Testis (tissue), 2 donors: ENCODE measurements at regions not wholly inside any gene's neighbourhood (a gene's known extent, or its start where the extent isn't known, plus 50 kb on each side); places are given as distances from the start of the nearest gene placed in this dataset.

ENCODE experiments used
- POLR2A ChIP-seq: fragments of 450-650 bp; IDR thresholded peaks from one replicate; pipeline ENCODE4 v1.6.1; 2017; ENCODE audit warnings: antibody characterized with exemption, mild to moderate bottlenecking, moderate library complexity
- TF ChIP-seq, protein P1 (sequence below), 3 experiments: fragments of 450-650 bp in 2 of 3; fragments of 200-600 bp in 1 of 3; sonication (generic) in 1 of 3; IDR thresholded peaks; one replicate each; pipeline ENCODE4 v1.5.1; 2016 to 2019; ENCODE audit warnings: antibody characterized with exemption in 3 of 3, mild to moderate bottlenecking in 2 of 3, moderate library complexity in 1 of 3

DNA sequence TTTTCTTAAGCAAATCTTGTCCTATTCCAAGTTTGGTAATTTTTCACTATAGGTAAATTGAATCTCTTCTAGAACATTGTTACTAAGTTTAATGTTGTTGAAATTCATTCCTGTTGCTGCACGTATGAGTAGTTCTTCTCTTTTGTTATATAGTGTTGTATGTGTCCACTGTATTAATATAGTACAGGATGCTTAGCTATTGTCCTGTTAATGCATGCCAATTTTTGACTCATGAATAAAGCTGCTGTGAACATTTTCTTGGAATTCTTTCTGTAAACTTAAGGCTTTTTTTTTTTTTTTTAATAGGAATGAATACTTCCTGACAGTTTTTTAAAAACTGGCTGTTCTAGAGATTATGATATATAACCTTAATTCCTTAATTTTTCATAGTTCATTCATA is 326.9 kb downstream of the SLC4A3 start:
- TF ChIP-seq, protein P1, sequence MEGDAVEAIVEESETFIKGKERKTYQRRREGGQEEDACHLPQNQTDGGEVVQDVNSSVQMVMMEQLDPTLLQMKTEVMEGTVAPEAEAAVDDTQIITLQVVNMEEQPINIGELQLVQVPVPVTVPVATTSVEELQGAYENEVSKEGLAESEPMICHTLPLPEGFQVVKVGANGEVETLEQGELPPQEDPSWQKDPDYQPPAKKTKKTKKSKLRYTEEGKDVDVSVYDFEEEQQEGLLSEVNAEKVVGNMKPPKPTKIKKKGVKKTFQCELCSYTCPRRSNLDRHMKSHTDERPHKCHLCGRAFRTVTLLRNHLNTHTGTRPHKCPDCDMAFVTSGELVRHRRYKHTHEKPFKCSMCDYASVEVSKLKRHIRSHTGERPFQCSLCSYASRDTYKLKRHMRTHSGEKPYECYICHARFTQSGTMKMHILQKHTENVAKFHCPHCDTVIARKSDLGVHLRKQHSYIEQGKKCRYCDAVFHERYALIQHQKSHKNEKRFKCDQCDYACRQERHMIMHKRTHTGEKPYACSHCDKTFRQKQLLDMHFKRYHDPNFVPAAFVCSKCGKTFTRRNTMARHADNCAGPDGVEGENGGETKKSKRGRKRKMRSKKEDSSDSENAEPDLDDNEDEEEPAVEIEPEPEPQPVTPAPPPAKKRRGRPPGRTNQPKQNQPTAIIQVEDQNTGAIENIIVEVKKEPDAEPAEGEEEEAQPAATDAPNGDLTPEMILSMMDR (IDR thresholded peaks at IDR 0.05), result no peak
- TF ChIP-seq POLR2A, result no peak
